ENCODE measurements at regions not wholly inside any gene's neighbourhood (a gene's known extent, or its start where the extent isn't known, plus 50 kb on each side); places are given as distances from the start of the nearest gene placed in this dataset.

GRCh38 chr7:26043801-26044200 lies 108.2 kb upstream of the NFE2L3 start:
- H3K4me2 ChIP-seq (ENCODE audit: low read length), result no peak overlapping the region
- no peak overlapping the region for H2AFZ ChIP-seq (ENCODE audit: low read depth, low read length, poor library complexity, severe bottlenecking)
- no peaks in the 10 kb centered on the region for H3K27me3 ChIP-seq (ENCODE audit: insufficient read depth, low read length)
- DNase-seq (ENCODE audit: low read depth, low spot score) (no peak), ATAC-seq (no peak)
- H3K27ac ChIP-seq (ENCODE audit: low read depth, low read length), result no peak overlapping the region
- ChIA-PET POLR2A (no interaction called here), RAD21 (ENCODE audit: low non-redundant PET in 1 of 2, low total read pairs in 2 of 2, uncharacterized antibody in 2 of 2, unreplicated experiment in 2 of 2) (no interaction called here), CTCF (no interaction called here)
- intact Hi-C loops (cut with micrococcal nuclease), result no loop called here
- H3K9me2 ChIP-seq (ENCODE audit: insufficient read depth), result no peaks in the 10 kb centered on the region
- TF ChIP-seq REST (IDR thresholded peaks at IDR 0.05; ENCODE audit: low read depth) (no peak), SRF (IDR thresholded peaks at IDR 0.05; ENCODE audit: low read depth) (no peak), ELF1 (IDR thresholded peaks at IDR 0.05; ENCODE audit: borderline replicate concordance, low read depth) (no peak), SP1 (IDR thresholded peaks at IDR 0.05; ENCODE audit: low read depth) (no peak), CEBPB (IDR thresholded peaks at IDR 0.05; ENCODE audit: low read depth) (no peak), ZFX (IDR thresholded peaks at IDR 0.05) (no peak), FOSL1 (IDR thresholded peaks at IDR 0.05; ENCODE audit: low read depth) (no peak), POLR2A (IDR thresholded peaks at IDR 0.05; ENCODE audit: borderline replicate concordance, extremely low read depth, insufficient read depth, insufficient read length) (no peak), JUND (IDR thresholded peaks at IDR 0.05) (no peak), ATF3 (IDR thresholded peaks at IDR 0.05) (no peak), RAD21 (IDR thresholded peaks at IDR 0.05; ENCODE audit: low read depth) (no peak), YY1 (IDR thresholded peaks at IDR 0.05; ENCODE audit: extremely low read depth, insufficient replicate concordance, low read depth, low read length) (no peak), CBX3 (IDR thresholded peaks at IDR 0.05; ENCODE audit: low read depth) (no peak), EGR1 (IDR thresholded peaks at IDR 0.05; ENCODE audit: low read depth) (no peak), CTCF (IDR thresholded peaks at IDR 0.05 in 2 of 3, conservative IDR thresholded peaks at IDR 0.05 in 1 of 3; ENCODE audit: borderline replicate concordance in 1 of 3, insufficient read depth in 1 of 3, low read depth in 2 of 3, low read length in 2 of 3) (no peak), EZH2phosphoT487 (IDR thresholded peaks at IDR 0.05; ENCODE audit: borderline replicate concordance) (no peak), ZNF274 (IDR thresholded peaks at IDR 0.05; ENCODE audit: low read depth, low read length) (no peak), POLR2AphosphoS5 (IDR thresholded peaks at IDR 0.05; ENCODE audit: low read depth, low read length) (no peak), ZBTB33 (IDR thresholded peaks at IDR 0.05; ENCODE audit: extremely low read depth, insufficient replicate concordance, low read length) (no peak)
- no peaks in the 10 kb centered on the region for H3K79me2 ChIP-seq (ENCODE audit: insufficient read depth, low read length)
- no peak overlapping the region for H3K9ac ChIP-seq (ENCODE audit: low read length)
- H3K9me3 ChIP-seq (ENCODE audit: control insufficient read depth in 1 of 2, insufficient read depth in 1 of 2, low read depth in 1 of 2, low read length in 2 of 2), result no peaks in the 10 kb centered on the region
- no TSS peak for BruUV-seq (replicated peaks)
- no peak overlapping the region for H3K4me3 ChIP-seq (replicated peaks in 1 of 2; ENCODE audit: low read depth in 1 of 2, low read length in 2 of 2)
- H3K4me1 ChIP-seq (ENCODE audit: control insufficient read depth in 1 of 2, insufficient read depth in 2 of 2, low read length in 2 of 2), result no peaks in the 10 kb centered on the region
- no peaks in the 10 kb centered on the region for H3K36me3 ChIP-seq (ENCODE audit: control insufficient read depth in 1 of 2, insufficient read depth in 2 of 2, low read length in 2 of 2)
- H4K20me1 ChIP-seq (ENCODE audit: insufficient read depth), result no peaks in the 10 kb centered on the region

Measured in HCT116 (cell line).